Gastrocnemius medialis (tissue), 4 donors: ENCODE measurements at regions not wholly inside any gene's neighbourhood (a gene's known extent, or its start where the extent isn't known, plus 50 kb on each side); places are given as distances from the start of the nearest gene placed in this dataset.
"Not testable (repeated sequence)": the region's sequence is repeated elsewhere in the genome, so short reads cannot be mapped to it uniquely, and the experiment has no call there.

Experiments used
- ATAC-seq, 2 donors: fragments of 150-250 bp; one replicate each; pipeline ENCODE4 v1.9.1; 2016
- DNase-seq, 2 donors: peaks; one replicate each; pipeline ENCODE4 v3.0.0-alpha.2; 2019
- H3K27ac ChIP-seq, 4 donors: fragments of 200-600 bp; sonication (generic); 1 replicate in 1 of 4; 2 replicates in 3 of 4; pipeline ENCODE4 v1.5.1; 2016 to 2018; ENCODE audit warnings: mild to moderate bottlenecking in 2 of 4, moderate library complexity in 1 of 4
- H3K27me3 ChIP-seq, 3 donors: fragments of 200-600 bp; sonication (generic) in 2 of 3; 1 replicate in 1 of 3; 2 replicates in 2 of 3; pipeline versions ENCODE4 v1.5.1 to v1.6.0; 2016 to 2019; ENCODE audit warnings: mild to moderate bottlenecking in 1 of 3, moderate library complexity in 1 of 3
- H3K36me3 ChIP-seq, 2 donors: fragments of 200-600 bp; sonication (generic) in 1 of 2; one replicate each; pipeline ENCODE4 v1.5.1; 2017 to 2018
- H3K4me1 ChIP-seq, 2 donors: fragments of 200-600 bp; sonication (generic) in 1 of 2; one replicate each; pipeline ENCODE4 v1.5.1; 2016 to 2017; ENCODE audit warnings: mild to moderate bottlenecking in 2 of 2
- H3K4me3 ChIP-seq, 4 donors: fragments of 200-600 bp; sonication (generic) in 3 of 4; 1 replicate in 1 of 4; 2 replicates in 3 of 4; pipeline ENCODE4 v1.5.1; 2016 to 2019; ENCODE audit warnings: mild to moderate bottlenecking in 2 of 4
- H3K9me3 ChIP-seq, 3 donors: fragments of 200-600 bp; sonication (generic) in 2 of 3; 1 replicate in 1 of 3; 2 replicates in 2 of 3; pipeline ENCODE4 v1.5.1; 2016 to 2019
- CTCF ChIP-seq, 5 experiments: fragments of 450-650 bp in 3 of 5; fragments of 200-600 bp in 2 of 5; sonication (generic) in 2 of 5; IDR thresholded peaks in 4 of 5; conservative IDR thresholded peaks in 1 of 5; 1 replicate in 4 of 5; 2 replicates in 1 of 5; pipeline ENCODE4 v1.5.1; 2016 to 2019; ENCODE audit warnings: antibody characterized with exemption in 5 of 5, mild to moderate bottlenecking in 3 of 5, moderate library complexity in 3 of 5
- POLR2A ChIP-seq, 2 donors: fragments of 450-650 bp; IDR thresholded peaks; one replicate each; pipeline ENCODE4 v1.6.1; 2017; ENCODE audit warnings: antibody characterized with exemption in 2 of 2, mild to moderate bottlenecking in 2 of 2, moderate library complexity in 2 of 2
- in situ Hi-C, 4 donors: fragments of 200-750 bp; cut with MboI; loops; one replicate each; pipeline versions ENCODE4 v1.15.0 to v1.8.0; 2017; ENCODE audit warnings: low sequenced_read_pairs in 4 of 4
- intact Hi-C: fragments of 100-400 bp; cut with DNase I; formaldehyde crosslinking; loops from one replicate; pipeline ENCODE4 v1.15.1; 2023; ENCODE audit warnings: low total_unique reads

GRCh38 chr18:39211461-39211860, 1645.9 kb upstream of the CELF4 start:
- Histone ChIP-seq H3K4me3 (no peak overlapping the region), H3K9me3 (no peaks in the 10 kb centered on the region), H3K36me3 (no peaks in the 10 kb centered on the region), H3K27me3 (no peaks in the 10 kb centered on the region), H3K27ac (no peak overlapping the region), H3K4me1 (no peaks in the 10 kb centered on the region)
- ATAC-seq: no peak
- DNase-seq: no peak
- intact Hi-C loops (no loop called here), in situ Hi-C loops (no loop called here)
- TF ChIP-seq POLR2A (IDR thresholded peaks at IDR 0.05) (no peak), CTCF (IDR thresholded peaks at IDR 0.05 in 4 of 5, conservative IDR thresholded peaks at IDR 0.05 in 1 of 5) (no peak)

GRCh38 chr18:39209173-39209572, 1643.6 kb upstream of the CELF4 start:
- TF ChIP-seq POLR2A (IDR thresholded peaks at IDR 0.05) (no peak), CTCF (IDR thresholded peaks at IDR 0.05 in 4 of 5, conservative IDR thresholded peaks at IDR 0.05 in 1 of 5) (no peak)
- H3K27me3 ChIP-seq: no peaks in the 10 kb centered on the region
- H3K4me1 ChIP-seq: no peaks in the 10 kb centered on the region
- H3K36me3 ChIP-seq: no peaks in the 10 kb centered on the region
- intact Hi-C loops (no loop called here), in situ Hi-C loops (no loop called here)
- no peak overlapping the region for H3K4me3 ChIP-seq
- no peaks in the 10 kb centered on the region for H3K9me3 ChIP-seq
- ATAC-seq (no peak), DNase-seq (no peak)
- H3K27ac ChIP-seq: no peak overlapping the region

GRCh38 chr18:39208729-39209128, 1643.1 kb upstream of the CELF4 start:
- Histone ChIP-seq H3K27me3 (no peaks in the 10 kb centered on the region), H3K27ac (no peak overlapping the region), H3K4me3 (no peak overlapping the region), H3K9me3 (no peaks in the 10 kb centered on the region), H3K4me1 (no peaks in the 10 kb centered on the region), H3K36me3 (no peaks in the 10 kb centered on the region)
- ATAC-seq: no peak
- in situ Hi-C loops (no loop called here), intact Hi-C loops (no loop called here)
- TF ChIP-seq POLR2A (IDR thresholded peaks at IDR 0.05) (no peak), CTCF (IDR thresholded peaks at IDR 0.05 in 4 of 5, conservative IDR thresholded peaks at IDR 0.05 in 1 of 5) (no peak)
- DNase-seq: no peak

GRCh38 chr18:39208190-39208589, 1642.6 kb upstream of the CELF4 start:
- Histone ChIP-seq H3K9me3 (no peaks in the 10 kb centered on the region), H3K4me3 (no peak overlapping the region), H3K36me3 (no peaks in the 10 kb centered on the region), H3K4me1 (no peaks in the 10 kb centered on the region), H3K27ac (no peak overlapping the region), H3K27me3 (no peaks in the 10 kb centered on the region)
- intact Hi-C loops (no loop called here), in situ Hi-C loops (no loop called here)
- TF ChIP-seq POLR2A (IDR thresholded peaks at IDR 0.05): no peak
- TF ChIP-seq CTCF (IDR thresholded peaks at IDR 0.05 in 4 of 5, conservative IDR thresholded peaks at IDR 0.05 in 1 of 5): no peak
- DNase-seq (no peak), ATAC-seq (no peak)

GRCh38 chr18:39206398-39207103, 1641.0 kb upstream of the CELF4 start:
- H3K4me3 ChIP-seq, H3K27me3 ChIP-seq, intact Hi-C loops, H3K36me3 ChIP-seq, H3K27ac ChIP-seq, in situ Hi-C loops, H3K4me1 ChIP-seq, DNase-seq, H3K9me3 ChIP-seq, ATAC-seq: not testable (repeated sequence)
